ENCODE measurements at regions not wholly inside any gene's neighbourhood (a gene's known extent, or its start where the extent isn't known, plus 50 kb on each side); places are given as distances from the start of the nearest gene placed in this dataset.

GRCh38 chr17:68719431-68719830, 118.3 kb upstream of the FAM20A start:
- no peak for TF ChIP-seq CTCF (IDR thresholded peaks at IDR 0.05)
- H3K4me3 ChIP-seq = no peak overlapping the region
- no peak for DNase-seq
- no peaks in the 10 kb centered on the region for H3K9me3 ChIP-seq
- H3K27me3 ChIP-seq = no peaks in the 10 kb centered on the region
- H3K4me1 ChIP-seq = no peaks in the 10 kb centered on the region
- no peak overlapping the region for H3K27ac ChIP-seq
- intact Hi-C loops (cut with DNase I; ENCODE audit: low total_unique reads) = no loop called here
- H3K36me3 ChIP-seq = no peaks in the 10 kb centered on the region

GRCh38 chr17:68718926-68719325, 117.8 kb upstream of the FAM20A start:
- no peak for DNase-seq
- no peaks in the 10 kb centered on the region for H3K27me3 ChIP-seq
- H3K27ac ChIP-seq = no peak overlapping the region
- H3K36me3 ChIP-seq = no peaks in the 10 kb centered on the region
- intact Hi-C loops (cut with DNase I; ENCODE audit: low total_unique reads) = no loop called here
- no peak overlapping the region for H3K4me3 ChIP-seq
- no peaks in the 10 kb centered on the region for H3K4me1 ChIP-seq
- no peaks in the 10 kb centered on the region for H3K9me3 ChIP-seq
- TF ChIP-seq CTCF (IDR thresholded peaks at IDR 0.05) = no peak

- intact Hi-C loops (cut with DNase I; ENCODE audit: low total_unique reads) = no loop called here
- TF ChIP-seq CTCF (IDR thresholded peaks at IDR 0.05) = no peak
- Histone ChIP-seq H3K9me3 (no peaks in the 10 kb centered on the region), H3K36me3 (no peaks in the 10 kb centered on the region), H3K27me3 (no peaks in the 10 kb centered on the region), H3K4me1 (no peaks in the 10 kb centered on the region), H3K4me3 (no peak overlapping the region), H3K27ac (no peak overlapping the region)
- DNase-seq = no peak
These were observed 117.3 kb upstream of the FAM20A start for GRCh38 chr17:68718465-68718864.

GRCh38 chr17:68714676-68715075, 113.5 kb upstream of the FAM20A start:
- intact Hi-C loops (cut with DNase I; ENCODE audit: low total_unique reads) = no loop called here
- Histone ChIP-seq H3K27me3 (no peaks in the 10 kb centered on the region), H3K27ac (no peak overlapping the region), H3K4me3 (no peak overlapping the region), H3K4me1 (no peaks in the 10 kb centered on the region), H3K36me3 (no peaks in the 10 kb centered on the region), H3K9me3 (no peaks in the 10 kb centered on the region)
- no peak for TF ChIP-seq CTCF (IDR thresholded peaks at IDR 0.05)
- DNase-seq = no peak

- no peaks in the 10 kb centered on the region for H3K36me3 ChIP-seq
- DNase-seq = no peak
- intact Hi-C loops (cut with DNase I; ENCODE audit: low total_unique reads) = no loop called here
- no peak overlapping the region for H3K4me3 ChIP-seq
- no peak for TF ChIP-seq CTCF (IDR thresholded peaks at IDR 0.05)
- H3K4me1 ChIP-seq = no peaks in the 10 kb centered on the region
- no peaks in the 10 kb centered on the region for H3K9me3 ChIP-seq
- H3K27ac ChIP-seq = no peak overlapping the region
- H3K27me3 ChIP-seq = no peaks in the 10 kb centered on the region
These were observed 110.7 kb upstream of the FAM20A start for GRCh38 chr17:68711858-68712257.

GRCh38 chr17:68710976-68711375, 109.8 kb upstream of the FAM20A start:
- Histone ChIP-seq H3K9me3 (no peaks in the 10 kb centered on the region), H3K36me3 (no peaks in the 10 kb centered on the region), H3K27ac (no peak overlapping the region), H3K4me1 (no peaks in the 10 kb centered on the region), H3K27me3 (no peaks in the 10 kb centered on the region), H3K4me3 (no peak overlapping the region)
- TF ChIP-seq CTCF (IDR thresholded peaks at IDR 0.05) = no peak
- intact Hi-C loops (cut with DNase I; ENCODE audit: low total_unique reads) = no loop called here
- DNase-seq = no peak

Measured in tibial artery (tissue), 4 donors.